DMS114 treated with DMSO at 0.1 percent for 48 hours (cell line): ENCODE measurements at regions not wholly inside any gene's neighbourhood (a gene's known extent, or its start where the extent isn't known, plus 50 kb on each side); places are given as distances from the start of the nearest gene placed in this dataset.
"Not testable (repeated sequence)": the region's sequence is repeated elsewhere in the genome, so short reads cannot be mapped to it uniquely, and the experiment has no call there.

Experiments
- DNase-seq: peaks from one replicate; lab custom pipeline; 2025; ENCODE audit not compliant: unreplicated experiment; lab: John Stamatoyannopoulos, UW

GRCh38 chr17:77839698-77840512, 118.6 kb upstream of the TNRC6C start:
- DNase-seq: no peak

- DNase-seq: no peak
Measured at GRCh38 chr17:77840513-77841165, 117.9 kb upstream of the TNRC6C start.

GRCh38 chr17:77841742-77842527, 116.6 kb upstream of the TNRC6C start:
- DNase-seq: no peak

GRCh38 chr17:77842528-77843147, 115.9 kb upstream of the TNRC6C start:
- DNase-seq: no peak

- not testable (repeated sequence) for DNase-seq
Measured at GRCh38 chr17:77843255-77843895, 115.1 kb upstream of the TNRC6C start.

GRCh38 chr17:77843896-77844295, 114.6 kb upstream of the TNRC6C start:
- no peak for DNase-seq

DNA sequence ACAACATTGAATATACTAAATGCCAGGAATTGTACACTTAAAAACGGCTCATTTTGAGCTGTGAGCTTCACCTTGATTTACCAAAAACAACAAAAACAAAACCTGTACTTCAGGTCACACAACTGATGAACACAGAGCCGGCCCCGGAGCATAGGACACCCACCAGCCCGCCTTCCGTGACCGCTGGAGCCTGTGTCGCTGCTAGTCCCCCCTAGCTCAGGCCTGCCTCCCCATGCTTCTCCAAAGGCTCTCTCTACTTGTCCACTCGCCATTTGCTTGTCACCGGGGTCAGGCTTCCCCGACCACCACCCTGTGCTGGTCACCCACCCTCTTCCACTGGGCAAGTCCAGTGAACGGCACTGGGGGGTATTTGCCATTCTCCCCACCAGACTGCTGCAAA, 113.8 kb upstream of the TNRC6C start:
- DNase-seq: no peak

DNA sequence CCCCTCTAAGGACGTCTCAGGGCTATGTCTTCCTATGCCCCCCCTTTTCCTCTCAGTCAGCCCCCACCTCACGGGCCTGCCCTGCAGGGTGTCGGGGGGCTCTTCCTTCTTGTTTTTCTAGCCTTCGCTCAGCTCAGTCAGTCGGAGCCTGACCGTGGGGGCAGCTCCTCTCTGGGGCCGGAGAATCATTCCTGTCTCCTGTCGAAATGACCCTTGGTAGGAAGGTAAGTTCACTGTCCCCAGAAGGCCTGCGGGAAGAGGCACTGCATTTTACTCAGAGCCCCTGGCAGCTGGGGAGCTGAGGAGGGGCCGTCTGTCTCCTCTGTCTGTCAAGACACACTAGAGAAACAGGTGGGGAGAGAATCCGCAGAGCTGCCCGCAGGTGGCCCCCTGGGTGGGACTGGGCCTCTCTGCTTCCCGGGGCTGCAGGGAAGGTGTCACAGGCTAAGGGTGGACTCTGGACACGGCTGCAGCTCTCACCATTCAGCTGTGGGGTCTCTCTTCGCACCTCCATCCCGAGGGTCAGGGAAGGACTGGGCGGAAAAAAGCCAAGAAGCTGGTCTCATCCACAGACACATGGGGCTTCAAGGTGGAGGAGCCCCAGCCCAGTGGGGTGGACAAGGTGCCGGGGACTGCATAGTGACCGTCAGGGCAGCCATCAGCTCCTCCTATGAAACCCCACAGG, 112.8 kb upstream of the TNRC6C start:
- DNase-seq: no peak

DNA sequence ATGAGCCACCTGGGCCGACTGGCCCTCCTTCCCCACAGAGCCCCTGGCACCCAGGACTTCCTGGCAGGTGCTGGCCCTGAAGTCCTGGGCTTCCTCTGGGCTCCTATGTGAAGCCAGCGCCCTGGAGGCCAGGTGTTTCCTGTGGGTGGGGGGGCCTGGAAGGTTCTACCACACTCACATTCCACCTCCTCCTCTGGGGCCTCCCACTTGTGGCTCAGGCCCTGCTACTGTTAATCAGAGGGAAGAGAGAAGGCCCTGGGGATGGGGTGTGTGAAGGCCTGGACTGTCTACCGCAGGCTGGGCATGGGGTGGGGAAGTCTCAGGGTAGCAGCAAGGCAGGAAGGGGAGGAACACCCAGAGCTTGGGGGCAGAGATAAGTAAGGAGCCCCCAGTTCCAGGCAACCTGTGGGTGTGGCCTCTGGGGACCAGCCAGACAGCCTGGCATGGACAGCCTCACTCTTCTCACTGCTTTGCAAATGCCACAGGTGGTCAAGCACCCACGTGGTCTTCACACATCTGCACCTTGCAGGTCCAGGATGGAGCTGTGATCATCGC, 111.9 kb upstream of the TNRC6C start:
- DNase-seq: no peak

DNA sequence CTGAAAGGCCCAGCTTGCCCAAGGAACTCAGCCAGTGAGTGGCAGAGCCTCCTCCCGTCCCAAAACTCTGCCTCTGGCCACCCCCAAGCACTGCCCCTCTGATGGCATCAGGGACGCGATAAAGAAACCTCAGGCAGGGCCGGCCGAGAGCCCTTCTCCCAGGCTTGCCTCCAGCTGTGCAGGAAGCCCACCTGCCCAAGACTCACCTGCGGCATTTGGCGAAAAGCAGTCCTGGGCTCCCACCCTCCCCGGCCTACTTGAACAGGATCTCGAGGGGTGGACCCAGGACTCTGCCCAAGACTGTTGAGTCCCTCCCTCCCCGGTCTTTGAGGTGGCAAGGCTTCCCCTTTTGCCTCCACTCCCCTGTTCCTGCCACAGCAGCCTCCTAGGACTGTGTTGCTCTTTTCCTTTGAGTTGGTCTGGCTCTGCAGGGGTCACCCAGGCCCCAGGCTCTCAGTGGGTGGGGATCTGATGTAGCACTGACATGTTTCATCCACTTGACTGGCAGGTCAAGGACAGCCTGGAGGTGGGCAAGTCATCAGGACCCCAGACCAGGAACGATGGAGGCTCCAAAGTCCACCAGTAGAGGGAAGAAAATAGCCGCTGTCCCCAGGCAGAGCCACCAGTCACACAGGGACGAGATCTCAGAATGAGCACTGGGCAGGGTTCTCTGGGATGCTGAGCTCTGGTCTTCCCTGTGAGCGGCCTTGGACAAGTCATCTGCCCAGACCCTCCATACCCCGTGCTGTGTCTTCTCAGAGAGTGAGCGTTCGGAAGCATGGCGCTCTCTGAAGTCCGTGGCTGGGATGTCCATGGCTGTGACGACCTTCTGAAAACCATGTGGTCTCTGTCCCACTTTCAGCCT, 111.0 kb upstream of the TNRC6C start:
- DNase-seq: no peak

DNA sequence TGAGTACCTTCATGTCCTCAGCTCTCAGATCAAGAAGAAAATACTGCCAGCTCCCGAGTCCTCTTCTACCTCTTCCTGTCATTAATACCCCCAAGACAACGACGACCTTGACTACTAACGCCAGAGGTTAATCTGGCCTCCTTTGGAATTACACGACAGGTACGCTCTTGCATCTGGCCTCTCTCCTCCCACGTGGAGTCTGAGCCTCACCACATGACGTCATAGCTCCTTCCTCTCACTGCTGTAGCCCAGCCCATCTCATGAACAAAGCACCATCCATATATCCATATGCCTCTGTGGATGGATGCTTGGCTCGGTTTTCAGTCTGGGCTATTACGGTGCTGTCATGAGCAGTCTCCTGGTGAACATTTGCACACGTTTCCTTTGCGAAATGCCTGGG, 110.2 kb upstream of the TNRC6C start:
- no peak for DNase-seq

- DNase-seq: no peak
Measured at GRCh38 chr17:77849239-77849638, 109.3 kb upstream of the TNRC6C start.

GRCh38 chr17:77851921-77852320, 106.6 kb upstream of the TNRC6C start:
- DNase-seq: no peak

- DNase-seq: no peak
Measured at GRCh38 chr17:77852731-77853130, 105.8 kb upstream of the TNRC6C start.

GRCh38 chr17:77853191-77853977, 105.1 kb upstream of the TNRC6C start:
- no peak for DNase-seq

DNA sequence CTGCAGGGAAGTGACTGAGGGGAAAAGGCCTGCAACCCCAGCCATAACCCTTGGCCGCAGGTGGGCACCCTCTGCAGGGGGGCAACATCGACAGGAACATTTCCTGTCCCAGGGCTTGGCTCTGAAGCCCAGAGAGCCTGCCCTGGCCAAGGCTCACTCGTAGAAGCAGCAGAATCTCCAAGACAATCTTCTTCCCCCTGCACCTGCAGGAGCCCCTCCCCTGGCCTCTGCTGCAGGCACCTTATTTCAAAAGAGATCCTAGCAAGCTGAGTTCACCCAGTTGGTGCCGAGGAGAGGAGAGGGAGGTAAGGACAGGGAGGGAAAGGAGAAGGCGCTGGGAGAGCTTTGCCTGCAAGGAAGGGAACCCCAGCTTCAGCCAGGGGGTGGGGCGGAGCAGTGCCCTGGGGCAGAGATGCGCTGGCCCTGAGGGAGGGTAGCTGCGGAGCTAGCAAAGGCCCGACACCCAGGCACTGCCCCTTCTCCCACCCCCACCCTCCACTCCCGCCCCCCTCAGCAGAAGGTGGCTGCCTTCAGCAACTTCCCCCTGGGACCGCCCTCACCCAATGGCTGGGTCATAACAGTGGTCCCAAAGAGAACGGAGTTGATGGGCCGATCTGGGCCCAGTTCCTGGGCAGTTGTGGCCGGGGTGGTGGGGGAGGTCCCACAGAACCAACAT, 104.3 kb upstream of the TNRC6C start:
- no peak for DNase-seq
